GM23338 (cell line): ENCODE measurements at regions not wholly inside any gene's neighbourhood (a gene's known extent, or its start where the extent isn't known, plus 50 kb on each side); places are given as distances from the start of the nearest gene placed in this dataset.

Source experiments
- ATAC-seq: fragments of 200-7000 bp; cut with Tn5 transposase; 3 replicates; pipeline ENCODE4 v1.9.1; 2020
- DNase-seq: peaks from one replicate; pipeline ENCODE4 v3.0.0-alpha.2; 2015; ENCODE audit warnings: low spot score
- H2AFZ ChIP-seq: fragments of 200-600 bp; sonication (generic); 2 replicates; pipeline ENCODE4 v1.8.0; 2016; ENCODE audit warnings: antibody characterized with exemption, mild to moderate bottlenecking, moderate library complexity
- H3F3A ChIP-seq: fragments of 200-600 bp; sonication (generic); replicated peaks from 2 replicates; pipeline ENCODE4 v1.8.0; 2017; ENCODE audit warnings: antibody characterized with exemption, mixed run types, low read depth
- H3K27ac ChIP-seq: fragments of 200-600 bp; sonication (generic); 2 replicates; pipeline ENCODE4 v1.6.1; 2016; ENCODE audit warnings: low read depth
- H3K27me3 ChIP-seq: fragments of 200-600 bp; sonication (generic); 2 replicates; pipeline ENCODE4 v1.8.0; 2016; ENCODE audit warnings: mild to moderate bottlenecking, mixed run types, moderate library complexity; ENCODE audit not compliant: insufficient read depth
- H3K36me3 ChIP-seq: fragments of 200-600 bp; sonication (generic); 2 replicates; pipeline ENCODE4 v1.8.0; 2016; ENCODE audit warnings: mild to moderate bottlenecking; ENCODE audit not compliant: insufficient read depth
- H3K4me1 ChIP-seq: fragments of 200-600 bp; sonication (generic); 2 replicates; pipeline ENCODE4 v1.8.0; 2016; ENCODE audit warnings: mild to moderate bottlenecking, moderate library complexity; ENCODE audit not compliant: insufficient read depth
- H3K4me2 ChIP-seq: fragments of 200-600 bp; sonication (generic); 2 replicates; pipeline ENCODE4 v1.7.1; 2017; ENCODE audit warnings: mixed run types
- H3K4me3 ChIP-seq: fragments of 200-600 bp; sonication (generic); 2 replicates; pipeline ENCODE4 v1.6.1; 2016; ENCODE audit warnings: mixed run types
- H3K79me2 ChIP-seq: fragments of 200-600 bp; sonication (generic); replicated peaks from 2 replicates; pipeline ENCODE4 v1.8.0; 2017; ENCODE audit warnings: mild to moderate bottlenecking; ENCODE audit not compliant: insufficient read depth
- H3K9me2 ChIP-seq: fragments of 200-600 bp; sonication (generic); 2 replicates; pipeline ENCODE4 v1.8.0; 2017; ENCODE audit not compliant: insufficient read depth
- H4K20me1 ChIP-seq: fragments of 200-600 bp; sonication (generic); replicated peaks from 2 replicates; pipeline ENCODE4 v1.8.0; 2017; ENCODE audit warnings: mild to moderate bottlenecking; ENCODE audit not compliant: insufficient read depth
- H3K27ac Mint-ChIP-seq: 2 replicates; pipeline ENCODE4 v1.8.0; 2020; ENCODE audit warnings: inconsistent platforms, mild to moderate bottlenecking, moderate library complexity, mixed read lengths
- H3K27me3 Mint-ChIP-seq: 3 replicates; pipeline ENCODE4 v1.8.0; 2022; ENCODE audit warnings: low read depth, mild to moderate bottlenecking, moderate library complexity, mixed read lengths, inconsistent platforms; ENCODE audit not compliant: insufficient read depth, poor library complexity
- H3K36me3 Mint-ChIP-seq: 3 replicates; pipeline ENCODE4 v1.8.0; 2021; ENCODE audit warnings: low read depth, mild to moderate bottlenecking, inconsistent platforms, moderate library complexity, mixed read lengths
- H3K4me1 Mint-ChIP-seq: 3 replicates; pipeline ENCODE4 v1.8.0; 2020; ENCODE audit warnings: mild to moderate bottlenecking, inconsistent platforms, mixed read lengths
- H3K4me3 Mint-ChIP-seq: 3 replicates; pipeline ENCODE4 v1.8.0; 2021; ENCODE audit warnings: moderate library complexity, mild to moderate bottlenecking, inconsistent platforms, mixed read lengths
- H3K9me3 Mint-ChIP-seq: 3 replicates; pipeline ENCODE4 v1.8.0; 2020; ENCODE audit warnings: moderate library complexity, mild to moderate bottlenecking, inconsistent platforms, mixed read lengths
- CREB1 ChIP-seq: fragments of 250-450 bp; sonication (Bioruptor Pico); IDR thresholded peaks from 2 replicates; pipeline ENCODE4 v1.5.0; 2020; ENCODE audit warnings: low read depth, mild to moderate bottlenecking, moderate library complexity
- CTCF ChIP-seq, 2 experiments: fragments of 200-600 bp in 1 of 2; sonication (generic) in 1 of 2; conservative IDR thresholded peaks; 2 replicates each; pipeline versions ENCODE4 v1.5.1 to v1.6.1; 2016 to 2017; ENCODE audit warnings: antibody characterized with exemption in 2 of 2, low read depth in 2 of 2, mild to moderate bottlenecking in 2 of 2, moderate library complexity in 1 of 2
- ETS1 ChIP-seq: IDR thresholded peaks from 2 replicates; pipeline ENCODE4 v1.6.1; 2016; ENCODE audit warnings: antibody characterized with exemption
- EZH2 ChIP-seq: fragments of 200-600 bp; sonication (generic); IDR thresholded peaks from one replicate; pipeline ENCODE4 v1.8.0; 2017; ENCODE audit warnings: antibody characterized with exemption, mild to moderate bottlenecking, low read depth; ENCODE audit not compliant: unreplicated experiment
- JUNB ChIP-seq: IDR thresholded peaks from one replicate; pipeline ENCODE4 v1.6.1; 2016; ENCODE audit warnings: antibody characterized with exemption; ENCODE audit not compliant: unreplicated experiment
- REST ChIP-seq: IDR thresholded peaks from one replicate; pipeline ENCODE4 v1.6.1; 2018; ENCODE audit warnings: antibody characterized with exemption; ENCODE audit not compliant: unreplicated experiment
- STAT1 ChIP-seq: IDR thresholded peaks from one replicate; pipeline ENCODE4 v1.6.1; 2016; ENCODE audit warnings: antibody characterized with exemption; ENCODE audit not compliant: unreplicated experiment
- ZNF331 ChIP-seq: fragments of 250-450 bp; sonication (Bioruptor Pico); IDR thresholded peaks from 2 replicates; pipeline ENCODE4 v1.5.0; 2020; ENCODE audit warnings: low read depth, mild to moderate bottlenecking, moderate library complexity
- ZNF462 ChIP-seq: fragments of 250-450 bp; sonication (Bioruptor Pico); IDR thresholded peaks from 2 replicates; pipeline ENCODE4 v1.5.0; 2020; ENCODE audit warnings: mild to moderate bottlenecking, moderate library complexity

DNA sequence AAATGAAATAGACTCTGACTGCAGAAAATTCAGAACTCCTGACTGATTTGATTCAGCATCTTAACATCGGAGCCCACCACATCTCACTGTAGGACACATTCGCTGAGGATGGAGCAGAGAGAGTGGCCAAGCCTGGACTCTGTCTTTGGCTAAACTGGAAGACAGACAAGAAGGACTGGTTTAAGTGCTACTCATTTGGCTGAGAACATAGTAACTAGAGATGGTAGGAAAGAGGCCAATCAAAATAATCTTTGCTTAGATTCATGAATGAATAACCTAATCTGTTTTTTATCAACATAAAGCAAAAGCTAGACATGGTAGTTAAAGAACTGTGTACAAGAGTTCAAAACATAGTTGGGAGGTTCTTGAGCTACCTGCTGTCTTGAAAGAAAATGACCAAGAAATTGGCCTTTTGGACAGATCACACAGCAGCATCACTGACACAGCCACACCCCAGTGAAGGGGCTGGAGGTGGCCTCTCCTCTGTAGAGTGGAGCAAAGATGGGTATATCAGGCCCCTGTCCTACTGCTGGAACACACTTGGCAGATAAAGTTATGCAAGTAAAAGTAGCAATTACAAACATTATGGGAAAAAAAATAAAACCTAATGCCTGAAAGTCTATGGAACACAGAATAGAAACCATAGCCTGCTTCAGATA, 87.1 kb upstream of the NT5E start (continued):
- TF ChIP-seq CTCF (conservative IDR thresholded peaks at IDR 0.05; ENCODE audit: low read depth in 2 of 2) (no peak), REST (no peak), ZNF331 (CRISPR knock-in tag) (no peak), ETS1 (no peak), JUNB (no peak)

- no peaks in the 10 kb centered on the region for H3F3A ChIP-seq
- H3K4me1 ChIP-seq: no peaks in the 10 kb centered on the region
- no peak overlapping the region for H3K27ac ChIP-seq
- H3K36me3 ChIP-seq: no peaks in the 10 kb centered on the region
- H3K79me2 ChIP-seq: no peaks in the 10 kb centered on the region
- H2AFZ ChIP-seq: no peak overlapping the region
- Mint-ChIP-seq H3K4me3 (no peak overlapping the region), H3K36me3 (no peaks in the 10 kb centered on the region), H3K27ac (no peak overlapping the region), H3K27me3 (peaks cover 3% of the 10 kb centered on the region), H3K4me1 (no peaks in the 10 kb centered on the region), H3K9me3 (no peaks in the 10 kb centered on the region)
- no peak for ATAC-seq
- H3K27me3 ChIP-seq: no peaks in the 10 kb centered on the region
- no peak for DNase-seq
- H3K9me2 ChIP-seq: no peaks in the 10 kb centered on the region
- no peaks in the 10 kb centered on the region for H4K20me1 ChIP-seq
- no peak overlapping the region for H3K4me2 ChIP-seq
- H3K4me3 ChIP-seq: no peak overlapping the region
- TF ChIP-seq ZNF462 (CRISPR knock-in tag): no peak
- TF ChIP-seq ZNF331 (CRISPR knock-in tag): no peak
- no peak for TF ChIP-seq EZH2
- no peak for TF ChIP-seq STAT1
- TF ChIP-seq ETS1: no peak
- no peak for TF ChIP-seq CREB1 (CRISPR knock-in tag)
Observed at GRCh38 chr6:85361643-85362014, 88.3 kb upstream of the NT5E start.
